Cardiac muscle cell (in vitro differentiated cells and primary cell): ENCODE measurements at regions not wholly inside any gene's neighbourhood (a gene's known extent, or its start where the extent isn't known, plus 50 kb on each side); places are given as distances from the start of the nearest gene placed in this dataset.
"Not testable (repeated sequence)": the region's sequence is repeated elsewhere in the genome, so short reads cannot be mapped to it uniquely, and the experiment has no call there.

Experiments used
- DNase-seq, 2 donors: peaks; one replicate each; pipeline versions ENCODE4 v3.0.0 to v3.0.0-alpha.2; 2010 to 2017; ENCODE audit warnings: low read depth in 1 of 2, low spot score in 1 of 2
- H3K27ac ChIP-seq: fragments of 200-600 bp; sonication (generic); 2 replicates; pipeline ENCODE4 v1.5.1; 2016
- H3K27me3 ChIP-seq: fragments of 200-600 bp; sonication (generic); 2 replicates; pipeline ENCODE4 v1.6.0; 2016; ENCODE audit warnings: control low read depth
- H3K36me3 ChIP-seq: fragments of 200-600 bp; sonication (generic); 2 replicates; pipeline ENCODE4 v1.5.1; 2016; ENCODE audit warnings: control low read depth
- H3K4me1 ChIP-seq: fragments of 200-600 bp; sonication (generic); 2 replicates; pipeline ENCODE4 v1.8.1; 2017; ENCODE audit warnings: low read depth, mild to moderate bottlenecking, mixed run types
- H3K4me3 ChIP-seq: fragments of 200-600 bp; sonication (generic); 2 replicates; pipeline ENCODE4 v1.5.1; 2016; ENCODE audit warnings: mild to moderate bottlenecking
- H3K9me3 ChIP-seq: fragments of 200-600 bp; sonication (generic); 2 replicates; pipeline ENCODE4 v1.5.1; 2017; ENCODE audit warnings: low read depth, mild to moderate bottlenecking, control low read depth

DNA sequence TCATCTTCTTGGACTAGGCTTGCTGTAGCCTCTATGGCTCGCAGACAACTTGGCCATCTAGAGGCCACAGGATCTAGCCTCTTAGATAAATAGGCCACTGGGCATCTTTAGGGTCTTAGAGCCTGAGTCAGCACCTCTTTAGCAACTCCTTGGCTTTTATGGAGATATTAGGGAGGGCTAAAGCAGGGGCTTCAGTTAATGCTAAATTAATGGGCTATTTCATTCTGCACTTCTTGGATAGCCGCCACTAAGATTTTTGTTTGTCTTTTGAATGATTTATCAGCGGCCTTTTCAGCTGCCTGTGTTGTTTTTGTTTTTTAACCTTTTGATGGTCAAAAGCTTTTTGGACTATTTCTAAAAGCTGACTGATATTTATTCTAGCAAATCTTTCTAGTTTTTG, 118.3 kb downstream of the UNC93B1 start:
- not testable (repeated sequence) for DNase-seq, H3K27me3 ChIP-seq, H3K27ac ChIP-seq, H3K4me3 ChIP-seq, H3K36me3 ChIP-seq, H3K9me3 ChIP-seq, H3K4me1 ChIP-seq

DNA sequence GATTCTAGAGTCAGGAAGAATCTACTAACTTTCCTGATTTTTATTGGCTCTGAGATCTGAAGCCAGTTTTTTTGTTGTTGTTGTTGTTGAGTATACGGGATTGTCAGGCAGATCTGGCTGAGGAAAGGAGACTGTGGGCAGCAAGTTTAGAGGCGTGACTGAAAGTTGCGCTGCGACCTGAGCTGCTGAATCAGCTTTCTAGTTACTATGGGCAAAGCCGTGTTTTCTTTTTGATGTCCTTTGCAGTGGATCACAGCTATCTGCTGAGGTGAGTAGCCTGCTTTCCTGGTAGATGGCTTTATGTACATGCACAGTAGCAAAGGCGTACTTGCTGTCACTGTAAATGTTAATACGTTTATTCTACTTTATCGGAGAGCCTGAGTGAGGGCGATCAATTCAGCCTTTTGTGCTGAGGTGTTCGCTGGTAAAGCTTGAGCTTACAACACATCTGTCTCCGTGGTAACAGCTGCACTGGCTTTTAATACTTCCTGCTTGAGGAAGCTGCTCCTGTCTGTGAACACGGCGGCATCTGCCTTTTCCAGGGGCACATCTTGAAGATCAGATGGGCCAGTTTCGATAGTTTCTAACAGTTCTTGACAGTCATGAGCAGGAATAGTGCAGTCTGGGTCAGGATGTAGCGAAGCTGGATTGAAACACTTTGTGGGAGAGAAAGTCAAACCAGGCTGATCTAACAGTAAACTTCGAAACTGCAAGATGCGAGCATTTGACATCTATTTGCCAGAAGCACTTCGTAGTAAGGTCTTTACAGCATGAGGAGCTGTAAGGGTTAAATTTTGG, 118.9 kb downstream of the UNC93B1 start:
- not testable (repeated sequence) for H3K27ac ChIP-seq, H3K36me3 ChIP-seq, H3K4me1 ChIP-seq, H3K27me3 ChIP-seq, DNase-seq, H3K4me3 ChIP-seq, H3K9me3 ChIP-seq

DNA sequence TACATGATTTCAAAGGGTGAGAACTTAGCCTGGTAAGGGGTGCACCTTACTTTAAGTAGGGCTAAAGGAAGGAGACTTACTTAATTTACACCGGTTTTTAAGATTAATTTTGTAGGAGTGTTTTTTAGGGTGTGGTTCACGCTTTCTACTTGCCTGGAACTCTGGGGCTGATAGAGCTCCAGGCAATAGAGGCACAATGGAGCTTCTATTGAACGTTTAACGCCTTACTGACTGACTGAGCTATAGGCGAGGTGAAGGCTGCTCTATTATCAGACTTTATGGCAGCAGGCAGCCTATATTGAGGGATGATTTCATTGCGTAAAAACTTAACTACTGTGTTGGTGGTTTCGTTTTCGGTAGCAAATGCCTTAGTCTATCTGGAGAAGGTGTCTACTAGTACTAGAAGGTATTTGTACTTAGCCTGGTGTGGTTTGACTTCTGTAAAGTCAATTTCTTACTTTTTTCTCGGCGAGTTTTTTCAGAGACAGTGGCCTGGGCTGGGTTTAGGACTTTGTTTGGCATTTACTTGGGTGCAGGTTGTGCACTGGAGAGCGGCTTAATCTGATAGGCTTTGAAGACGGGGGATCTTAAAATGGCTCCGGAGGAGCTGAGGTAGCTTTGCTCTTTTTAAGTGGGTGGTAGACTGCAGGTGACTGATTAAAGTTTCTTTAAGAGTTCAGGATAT, 119.7 kb downstream of the UNC93B1 start:
- not testable (repeated sequence) for H3K4me3 ChIP-seq, H3K27ac ChIP-seq, DNase-seq, H3K36me3 ChIP-seq, H3K9me3 ChIP-seq, H3K27me3 ChIP-seq, H3K4me1 ChIP-seq

DNA sequence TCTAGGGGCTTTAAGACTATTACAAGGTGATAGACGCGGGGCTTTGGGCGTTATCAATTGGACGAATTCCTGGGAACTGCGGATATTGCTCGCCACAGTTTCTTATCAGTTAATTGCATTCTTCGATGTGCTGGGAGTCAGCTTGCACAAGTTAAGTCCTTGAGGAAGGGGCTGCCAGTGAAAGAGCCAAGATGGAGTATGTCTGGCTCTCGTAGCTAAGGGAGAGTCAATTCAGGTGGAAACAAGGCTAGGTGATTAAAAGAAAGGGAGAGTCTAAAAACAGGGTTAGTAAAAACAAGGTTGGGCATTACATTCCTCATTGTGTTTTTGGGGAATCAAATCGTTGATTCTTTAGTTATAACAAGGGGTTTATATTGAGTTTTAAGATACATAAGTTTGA, 121.6 kb downstream of the UNC93B1 start:
- H3K27ac ChIP-seq, H3K9me3 ChIP-seq, H3K4me1 ChIP-seq, DNase-seq, H3K36me3 ChIP-seq, H3K4me3 ChIP-seq, H3K27me3 ChIP-seq: not testable (repeated sequence)

DNA sequence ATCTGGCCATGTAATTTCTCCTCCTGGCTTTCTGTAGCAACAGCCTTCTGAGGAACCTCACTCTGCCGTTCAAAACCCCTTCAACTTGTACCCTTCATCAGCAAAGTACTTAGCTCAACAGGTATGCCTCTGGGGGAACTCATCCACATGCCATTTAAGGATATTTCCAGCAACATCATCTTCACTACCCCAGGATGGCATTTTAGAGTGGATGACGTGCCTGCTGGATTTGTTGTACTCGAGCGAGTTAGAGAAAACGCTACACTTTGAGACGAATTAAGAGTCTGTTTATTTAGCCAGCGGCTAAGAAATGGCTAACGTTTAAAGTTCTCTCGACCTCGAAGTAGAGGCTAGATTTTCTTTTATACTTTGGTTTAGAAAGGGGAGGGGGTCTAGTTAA, 122.1 kb downstream of the UNC93B1 start:
- H3K27ac ChIP-seq, H3K4me1 ChIP-seq, H3K36me3 ChIP-seq, H3K9me3 ChIP-seq, H3K4me3 ChIP-seq, DNase-seq, H3K27me3 ChIP-seq: not testable (repeated sequence)

DNA sequence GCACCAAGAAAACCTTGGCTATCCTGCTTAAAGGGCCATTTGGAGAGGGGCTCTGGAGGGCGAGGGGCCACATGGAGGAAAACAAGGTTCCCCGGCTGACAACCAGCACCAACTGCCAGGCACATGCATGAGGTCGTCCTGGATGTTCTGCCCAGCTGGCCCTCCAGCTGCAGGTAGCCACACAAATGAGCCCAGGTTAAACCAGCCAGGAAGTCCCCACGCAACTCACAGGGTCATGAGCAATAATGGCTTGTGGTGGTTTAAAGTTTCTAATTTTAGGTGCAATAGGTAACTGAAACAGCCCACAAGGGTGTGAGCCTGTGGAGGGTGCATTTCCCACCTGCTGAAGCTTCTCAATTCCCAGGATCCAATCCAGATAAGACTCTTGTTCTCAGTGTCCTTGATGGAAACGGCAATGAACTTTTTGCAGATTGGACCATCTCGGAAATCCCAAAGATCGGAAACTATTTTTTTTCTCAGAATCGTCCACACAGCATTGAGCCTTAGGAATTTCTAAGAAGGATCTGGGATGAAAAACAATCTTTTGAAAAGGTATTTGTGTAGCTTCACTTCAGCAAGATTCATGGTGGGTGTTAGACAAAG, 123.2 kb downstream of the UNC93B1 start:
- not testable (repeated sequence) for DNase-seq, H3K9me3 ChIP-seq

DNA sequence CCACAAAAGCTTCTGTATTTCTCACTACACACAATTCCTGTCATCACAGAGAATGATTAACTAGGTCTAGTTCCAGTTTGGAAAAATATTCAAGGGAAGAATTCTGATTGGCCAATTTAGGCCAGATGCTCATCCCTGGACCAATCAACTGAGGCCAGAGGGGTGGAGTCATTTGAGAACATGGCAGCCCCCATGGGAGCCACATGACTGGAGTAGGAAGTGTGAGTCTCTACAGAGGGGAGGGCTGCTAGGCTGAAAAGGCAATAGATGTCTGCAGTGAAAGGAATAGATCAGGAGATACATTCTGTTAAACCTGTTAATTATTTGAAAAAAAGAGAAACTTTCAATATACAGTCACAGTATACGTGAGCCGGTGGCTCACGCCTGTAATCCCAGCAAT, 125.2 kb downstream of the UNC93B1 start:
- not testable (repeated sequence) for H3K27me3 ChIP-seq, H3K4me3 ChIP-seq, H3K4me1 ChIP-seq, H3K9me3 ChIP-seq, H3K36me3 ChIP-seq, DNase-seq, H3K27ac ChIP-seq

More for the DNA sequence above, 123.2 kb downstream of the UNC93B1 start:
- not testable (repeated sequence) for H3K4me3 ChIP-seq, H3K4me1 ChIP-seq, H3K27me3 ChIP-seq, H3K27ac ChIP-seq, H3K36me3 ChIP-seq

DNA sequence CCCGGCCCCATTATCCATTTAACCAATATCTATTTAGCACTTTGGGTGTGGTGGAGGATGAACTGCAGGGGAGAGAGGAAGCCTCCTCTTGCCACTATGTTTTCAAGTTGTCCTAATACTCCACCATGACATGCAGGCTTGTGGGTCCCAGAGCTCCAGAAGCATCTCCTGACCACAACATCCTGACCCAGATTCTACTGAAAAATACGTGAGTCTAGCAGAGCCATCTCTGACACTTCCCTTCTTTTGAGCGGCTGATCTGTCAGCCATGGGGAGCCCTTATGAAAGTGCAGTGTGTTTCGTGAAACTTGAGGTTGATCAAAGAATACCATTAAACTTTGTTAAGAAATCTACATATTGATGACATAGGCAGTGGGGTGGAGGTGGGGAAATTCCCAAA, 126.6 kb downstream of the UNC93B1 start:
- H3K4me1 ChIP-seq, H3K27ac ChIP-seq, DNase-seq, H3K36me3 ChIP-seq, H3K9me3 ChIP-seq, H3K4me3 ChIP-seq, H3K27me3 ChIP-seq: not testable (repeated sequence)

DNA sequence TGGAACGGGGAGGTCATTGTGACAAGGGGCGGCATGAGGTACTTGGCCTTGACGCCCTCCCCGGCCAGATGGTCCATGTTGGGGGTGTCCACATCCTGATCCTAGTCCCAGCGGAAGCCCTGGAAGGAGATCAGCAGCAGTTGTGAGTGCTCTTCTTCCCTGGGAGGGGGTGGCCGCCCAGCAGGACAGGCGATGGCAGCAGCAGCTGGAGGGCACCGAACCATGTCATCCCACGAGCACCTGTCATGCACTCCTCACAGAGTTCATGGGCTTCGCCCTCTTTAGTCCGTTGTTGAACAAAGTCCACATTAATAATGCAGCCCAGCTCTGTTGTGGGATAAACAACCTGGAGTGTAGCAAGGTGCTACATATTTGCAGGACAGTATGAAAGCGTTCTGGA, 130.7 kb downstream of the UNC93B1 start:
- H3K27ac ChIP-seq: not testable (repeated sequence)

DNA sequence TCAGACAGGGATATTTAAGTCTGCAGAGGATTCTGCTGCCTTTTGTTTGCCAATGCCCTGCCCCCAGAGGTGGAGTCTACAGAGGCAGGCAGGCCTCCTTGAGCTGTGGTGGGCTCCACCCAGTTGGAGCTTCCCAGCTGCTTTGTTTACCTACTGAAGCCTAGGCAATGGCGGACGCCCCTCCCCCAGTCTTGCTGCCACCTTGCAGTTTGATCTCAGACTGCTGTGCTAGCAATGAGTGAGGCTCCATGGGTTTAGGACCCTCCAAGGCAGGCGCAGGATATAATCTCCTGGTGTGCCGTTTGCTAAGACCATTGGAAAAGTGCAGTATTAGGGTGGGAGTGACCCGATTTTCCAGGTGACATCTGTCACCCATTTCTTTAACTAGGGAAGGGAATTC, 132.7 kb downstream of the UNC93B1 start:
- not testable (repeated sequence) for H3K9me3 ChIP-seq, H3K36me3 ChIP-seq, H3K4me1 ChIP-seq, H3K27ac ChIP-seq, H3K27me3 ChIP-seq, DNase-seq, H3K4me3 ChIP-seq

More for the DNA sequence above, 130.7 kb downstream of the UNC93B1 start:
- not testable (repeated sequence) for H3K4me3 ChIP-seq, H3K4me1 ChIP-seq, H3K27me3 ChIP-seq, H3K9me3 ChIP-seq, DNase-seq, H3K36me3 ChIP-seq

DNA sequence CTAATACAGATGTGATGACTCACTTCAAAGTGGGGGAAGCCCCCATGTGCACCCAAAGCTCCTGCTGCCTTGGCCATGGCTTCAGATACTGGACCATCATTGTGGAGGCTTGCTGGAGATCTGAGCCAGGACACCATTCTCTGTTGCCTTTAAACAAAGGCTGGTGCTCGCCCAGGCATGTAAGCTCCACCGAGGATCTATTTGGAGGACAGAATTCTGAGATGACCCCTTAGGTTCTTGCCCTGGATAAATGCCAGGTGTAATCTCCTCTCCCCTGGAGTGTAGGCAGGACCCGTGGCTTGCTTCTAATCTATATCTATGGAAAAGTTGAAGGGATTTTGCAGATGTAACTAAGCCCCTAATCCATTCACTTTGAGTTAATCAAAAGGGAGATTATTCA, 141.0 kb downstream of the UNC93B1 start:
- H3K4me3 ChIP-seq, H3K4me1 ChIP-seq, H3K36me3 ChIP-seq, H3K27me3 ChIP-seq, H3K27ac ChIP-seq, DNase-seq, H3K9me3 ChIP-seq: not testable (repeated sequence)
